Fibroblast of peridontal ligament (primary cell): ENCODE measurements at regions not wholly inside any gene's neighbourhood (a gene's known extent, or its start where the extent isn't known, plus 50 kb on each side); places are given as distances from the start of the nearest gene placed in this dataset.

Source experiments
- DNase-seq: peaks from one replicate; pipeline ENCODE4 v3.0.0-alpha.2; 2010; ENCODE audit errors: extremely low read depth

GRCh38 chr14:65877166-65877565 is 464.6 kb downstream of the FUT8 start:
- no peak for DNase-seq

DNA sequence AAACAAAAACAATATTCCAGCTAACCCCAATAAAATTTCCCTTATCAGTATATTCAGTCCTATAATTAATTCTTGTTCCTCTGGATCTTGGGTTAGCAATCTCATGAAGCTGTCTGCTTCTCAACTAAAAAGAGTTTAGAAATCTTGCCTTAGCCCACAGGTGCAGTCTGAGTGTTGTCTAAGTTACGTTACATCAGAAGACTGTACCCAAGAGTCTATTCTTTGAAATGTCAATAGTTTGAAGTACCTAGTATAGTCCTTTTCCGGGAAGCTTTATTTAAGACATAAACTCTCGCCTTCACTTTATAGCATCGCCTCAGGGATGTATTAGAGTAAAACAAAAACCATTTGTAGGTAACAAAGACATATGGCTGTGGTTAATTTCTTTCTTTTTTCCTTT is 465.1 kb downstream of the FUT8 start:
- no peak for DNase-seq

DNA sequence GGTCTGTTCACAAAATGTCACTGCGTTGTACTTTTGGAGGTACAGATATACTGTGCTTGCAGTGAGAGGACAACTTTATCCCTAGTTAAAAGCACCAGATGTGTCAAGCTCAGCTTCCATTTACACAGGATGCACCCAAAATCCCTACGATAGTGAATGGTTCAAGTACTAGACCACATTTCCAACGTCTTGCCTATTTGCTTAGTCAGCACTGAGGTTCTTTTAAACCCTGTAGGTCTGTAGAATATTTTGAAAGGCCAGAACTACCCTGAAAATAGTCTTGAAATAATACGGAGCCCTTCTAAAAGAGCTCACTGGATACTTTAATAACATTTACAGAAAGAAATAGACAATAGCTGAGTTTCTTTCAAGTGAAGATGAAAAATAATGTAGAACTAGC is 466.1 kb downstream of the FUT8 start:
- no peak for DNase-seq

- DNase-seq, result peak; percentile 63
Observed at GRCh38 chr14:65879248-65880009, 466.9 kb downstream of the FUT8 start.

- peak; percentile 54 for DNase-seq
Observed at GRCh38 chr14:65880507-65880906, 468.0 kb downstream of the FUT8 start.

DNA sequence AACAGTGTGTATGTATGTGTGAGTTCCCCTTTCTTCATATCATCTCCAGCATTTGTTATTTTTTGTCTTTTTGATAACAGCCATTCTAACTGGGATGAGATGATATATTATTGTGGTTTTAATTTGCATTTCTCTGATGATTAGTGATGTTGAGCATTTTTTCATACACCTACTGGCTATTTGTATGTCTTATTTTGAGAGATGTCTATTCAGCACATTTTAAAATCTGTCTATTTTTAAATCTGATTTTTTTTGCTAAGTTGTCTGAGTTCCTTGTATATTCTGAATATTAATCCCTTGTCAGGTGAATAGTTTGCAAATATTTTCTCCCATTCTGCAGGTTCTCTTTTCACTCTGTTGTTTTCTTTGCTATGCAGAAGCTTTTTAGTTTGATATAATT is 469.1 kb downstream of the FUT8 start:
- no peak for DNase-seq

DNA sequence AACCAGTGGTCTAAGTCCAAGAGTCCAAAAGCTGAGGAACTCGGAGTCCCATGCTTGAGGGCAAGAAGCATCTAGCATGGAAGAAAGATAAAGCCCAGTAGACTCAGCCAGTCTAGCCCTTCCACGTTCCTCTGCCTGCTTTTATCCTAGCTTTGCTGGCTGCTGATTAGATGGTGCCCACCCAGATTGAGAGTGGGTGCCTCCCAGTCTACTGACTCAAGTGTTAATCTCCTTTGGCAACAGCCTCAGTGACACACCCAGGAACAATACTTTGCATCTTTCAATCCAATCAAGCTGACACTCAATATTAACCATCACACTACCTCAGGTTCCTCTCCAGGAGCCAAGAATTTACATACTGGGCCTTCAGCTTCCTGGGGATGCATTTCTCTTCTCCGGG is 476.1 kb downstream of the FUT8 start:
- DNase-seq, result no peak

DNA sequence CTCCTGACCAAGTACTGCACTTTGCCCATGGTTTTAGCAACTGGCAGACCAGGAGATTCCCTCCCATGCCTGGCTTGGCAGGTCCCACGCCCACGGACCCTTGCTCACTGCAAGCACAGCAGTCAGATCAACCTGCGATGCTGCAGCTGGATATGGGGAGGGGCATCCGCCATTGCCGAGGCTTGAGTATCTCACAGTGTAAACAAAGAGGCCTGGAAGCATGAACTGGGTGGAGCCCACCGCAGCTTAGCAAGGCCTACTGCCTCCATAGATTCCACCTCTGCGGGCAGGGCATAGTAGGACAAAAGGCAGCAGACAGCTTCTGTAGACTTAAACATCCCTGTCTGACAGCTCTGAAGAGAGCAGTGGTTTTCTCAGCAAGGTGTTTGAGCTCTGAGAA is 479.8 kb downstream of the FUT8 start:
- no peak for DNase-seq

DNA sequence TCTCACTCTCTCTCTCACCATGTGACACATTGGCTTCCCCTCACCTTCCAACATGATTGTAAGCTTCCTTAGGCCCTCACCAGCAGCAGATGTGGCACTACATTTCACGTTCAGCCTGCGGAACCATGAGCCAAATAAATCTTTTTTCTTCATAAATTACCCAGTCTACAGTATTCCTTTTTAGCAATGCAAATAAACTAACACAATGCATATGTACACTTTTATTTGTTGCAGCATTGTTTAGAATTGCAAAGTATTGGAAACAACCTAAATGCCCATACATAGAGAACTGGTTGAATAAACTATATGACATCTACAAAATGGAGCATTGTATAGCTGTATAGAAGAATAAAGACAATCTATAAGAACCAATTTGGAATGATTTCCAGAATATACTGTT is 487.6 kb downstream of the FUT8 start:
- DNase-seq, result no peak

- no peak for DNase-seq
Observed at GRCh38 chr14:65901595-65901994, 489.1 kb downstream of the FUT8 start.

- no peak for DNase-seq
Observed at GRCh38 chr14:65904988-65905387, 492.5 kb downstream of the FUT8 start.

- DNase-seq, result no peak
Observed at GRCh38 chr14:65906344-65906743, 493.8 kb downstream of the FUT8 start.

DNA sequence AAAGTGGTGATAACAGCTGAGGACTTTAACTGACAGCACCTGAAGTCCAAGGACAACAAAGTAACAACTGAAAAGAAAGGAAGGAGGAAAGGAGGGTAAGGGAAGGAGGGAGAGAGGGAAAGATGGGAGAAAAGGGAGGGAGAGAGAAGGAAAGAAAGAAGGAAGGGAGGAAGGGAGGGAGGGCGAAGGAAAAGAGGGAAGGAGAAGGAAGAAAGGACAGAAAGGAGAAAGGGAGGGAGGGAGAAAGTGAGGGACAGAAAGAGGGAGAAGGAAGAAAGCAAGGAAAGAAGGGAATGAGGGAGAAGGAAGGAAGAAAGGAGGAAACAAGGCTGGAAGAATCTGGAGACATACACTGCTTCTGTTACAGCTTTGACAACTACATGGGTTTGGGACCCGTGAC is 494.4 kb downstream of the FUT8 start:
- no peak for DNase-seq

DNA sequence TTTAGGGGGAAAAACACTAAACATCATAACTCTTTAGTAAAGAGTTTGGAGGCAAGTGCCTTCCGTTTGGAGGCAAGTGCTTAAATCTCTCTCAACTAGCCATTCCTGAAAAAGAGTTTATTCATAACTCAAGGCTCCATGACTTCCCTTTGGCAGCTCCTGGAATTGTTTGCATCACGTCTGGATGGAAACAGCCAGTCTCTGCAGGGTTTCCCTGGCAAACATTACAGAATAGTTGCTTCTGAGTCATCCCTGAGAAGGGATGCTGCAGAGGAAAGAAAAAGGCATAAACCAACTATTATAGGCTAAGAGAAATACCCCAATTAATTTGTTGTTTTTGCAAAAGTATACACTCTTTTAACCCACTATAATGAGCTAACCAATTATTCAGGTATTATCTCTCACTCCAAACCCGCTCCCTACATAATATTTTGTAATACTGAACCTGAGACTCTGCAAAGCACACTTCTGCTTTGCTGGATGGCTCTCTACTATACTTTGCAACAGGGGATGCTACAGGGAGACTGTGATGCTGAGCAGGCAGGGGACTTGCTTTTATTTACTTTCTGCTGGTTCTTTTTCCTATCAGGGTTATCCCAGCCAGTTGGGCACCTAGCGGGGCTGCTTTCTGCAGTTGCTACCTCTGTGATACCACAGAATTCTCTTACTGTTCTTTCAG is 497.7 kb downstream of the FUT8 start:
- peak; percentile 56 for DNase-seq

DNA sequence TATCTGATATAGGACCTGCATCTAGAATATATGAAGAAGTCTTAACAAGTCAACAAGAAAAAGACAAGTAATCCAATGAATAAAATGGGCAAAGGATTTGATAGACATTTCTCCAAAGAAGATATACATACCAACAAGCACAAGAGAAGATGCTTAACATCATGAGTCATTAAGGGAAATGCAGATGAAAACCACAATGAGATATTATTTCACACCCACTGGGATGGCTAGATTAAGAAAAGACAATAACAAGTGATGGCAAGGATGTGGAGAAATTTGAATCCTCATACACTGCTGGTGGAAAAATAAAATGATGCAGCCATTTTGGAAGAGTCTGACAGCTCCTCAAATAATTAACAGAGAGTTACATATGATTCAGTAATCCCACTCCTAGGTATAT is 502.6 kb downstream of the FUT8 start:
- no peak for DNase-seq

- DNase-seq, result no peak
Observed at GRCh38 chr14:65916055-65916454, 503.5 kb downstream of the FUT8 start.

DNA sequence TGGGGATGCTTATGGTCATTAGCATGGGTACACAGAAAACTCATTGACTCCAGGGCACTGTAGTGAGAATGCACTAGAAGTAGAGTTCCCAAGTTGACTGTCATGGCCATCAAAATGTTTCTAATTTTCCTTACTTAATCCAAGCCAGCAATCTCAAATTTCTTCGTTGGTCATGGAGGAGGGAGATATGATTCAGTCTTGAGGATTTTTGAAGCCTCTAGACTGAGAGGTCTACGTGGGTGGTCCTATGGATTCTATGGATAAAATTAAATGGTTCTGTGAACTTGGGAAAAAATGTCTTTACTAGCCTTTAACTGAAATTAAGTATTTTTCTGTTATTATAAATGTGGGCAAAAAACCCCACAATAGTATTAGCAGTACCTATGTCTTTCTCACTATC is 508.5 kb downstream of the FUT8 start:
- no peak for DNase-seq

DNA sequence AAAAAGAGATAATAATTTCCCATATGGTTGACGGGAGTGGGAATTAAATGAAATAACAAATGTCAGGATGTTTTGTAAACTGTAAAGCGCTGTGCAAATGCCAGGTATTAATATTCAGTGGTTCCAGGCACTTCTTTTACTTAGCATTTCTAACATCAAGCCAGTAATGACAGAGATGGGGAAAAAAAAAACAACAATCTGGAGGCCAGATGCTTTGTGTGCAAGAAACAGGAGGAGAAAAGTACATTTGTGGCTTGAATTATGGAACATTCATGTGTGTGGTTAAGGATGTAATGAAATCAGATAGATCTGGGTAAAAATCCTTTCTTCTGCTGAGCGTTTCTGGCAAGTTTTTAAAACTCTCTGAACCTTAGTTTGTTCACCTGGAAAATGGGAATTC is 509.6 kb downstream of the FUT8 start:
- no peak for DNase-seq

DNA sequence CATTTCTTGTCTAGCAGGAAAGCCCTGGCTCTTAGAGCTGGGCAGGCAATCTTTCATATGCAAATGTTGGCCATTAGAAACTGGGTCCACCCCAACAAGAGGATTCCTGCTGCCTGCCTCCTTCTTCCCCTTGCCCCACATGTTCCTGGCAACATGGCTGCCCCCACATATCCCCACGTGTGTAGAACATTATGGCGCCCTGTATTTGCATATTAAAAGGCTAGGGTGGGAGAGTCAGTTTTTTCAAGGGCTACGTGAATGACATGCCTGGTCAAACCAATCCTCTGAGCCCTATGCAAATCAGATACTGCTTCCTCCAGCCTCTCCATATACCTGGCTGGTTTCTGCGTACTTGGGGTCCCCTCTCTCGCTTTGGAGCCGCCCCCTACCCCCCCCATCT is 514.0 kb downstream of the FUT8 start:
- DNase-seq, result no peak

- no peak for DNase-seq
Observed at GRCh38 chr14:65926935-65927700, 514.6 kb downstream of the FUT8 start.

- DNase-seq, result no peak
Observed at GRCh38 chr14:65927931-65928356, 515.4 kb downstream of the FUT8 start.

- no peak for DNase-seq
Observed at GRCh38 chr14:65928995-65929394, 516.5 kb downstream of the FUT8 start.
